ENCODE measurements at regions not wholly inside any gene's neighbourhood (a gene's known extent, or its start where the extent isn't known, plus 50 kb on each side); places are given as distances from the start of the nearest gene placed in this dataset.

GRCh38 chr7:45978010-45978681, 57.1 kb upstream of the IGFBP3 start:
- no peak overlapping the region for H3K4me3 ChIP-seq (ENCODE audit: extremely low read depth in 1 of 4, insufficient read depth in 2 of 4, low read depth in 3 of 4, low read length in 4 of 4)
- no peaks in the 10 kb centered on the region for H3K36me3 ChIP-seq (ENCODE audit: control insufficient read depth in 2 of 4, insufficient read depth in 4 of 4, low read length in 3 of 4)
- 0 out of 2 replicates have a peak overlapping the region, but pooled peaks have one; percentile 68 for H2AFZ ChIP-seq (ENCODE audit: low read length)
- no peak overlapping the region for H2BK20ac ChIP-seq (ENCODE audit: low read length)
- no peaks in the 10 kb centered on the region for H3K27me3 ChIP-seq (replicated peaks in 1 of 4; ENCODE audit: control insufficient read depth in 3 of 4, extremely low read depth in 1 of 4, insufficient read depth in 3 of 4, low read length in 3 of 4)
- H3K14ac ChIP-seq (ENCODE audit: insufficient read length): no peak overlapping the region
- no peak overlapping the region for H4K91ac ChIP-seq (replicated peaks; ENCODE audit: insufficient read length, low read length)
- H2BK5ac ChIP-seq (ENCODE audit: low read depth, low read length): no peak overlapping the region
- no peak overlapping the region for H2AK5ac ChIP-seq (ENCODE audit: low read depth, low read length)
- peaks cover 0 to 7% (median 6%) of the 10 kb centered on the region in 4 experiments; a peak in 5 of 7 replicates for H3K4me1 ChIP-seq (replicated peaks in 1 of 4; ENCODE audit: control insufficient read depth in 3 of 4, insufficient read depth in 4 of 4, low read length in 3 of 4)
- H3K27ac ChIP-seq (ENCODE audit: low read depth, low read length): no peak overlapping the region
- no peak overlapping the region for H3K56ac ChIP-seq (replicated peaks; ENCODE audit: insufficient read length, low read depth, low read length)
- no peak overlapping the region for H2BK15ac ChIP-seq (ENCODE audit: low read length)
- POLR2A ChIA-PET (ENCODE audit: partially characterized antibody): no interaction called here
- peak overlapping the region; percentile 13 for H2BK120ac ChIP-seq (replicated peaks; ENCODE audit: low read depth, low read length)
- H3K4ac ChIP-seq (replicated peaks; ENCODE audit: insufficient read length, low read depth, low read length): no peak overlapping the region
- H3K9me3 ChIP-seq (ENCODE audit: insufficient read depth in 2 of 2, low read depth in 1 of 2, low read length in 1 of 2): peaks cover 0 to 4% of the 10 kb centered on the region in 2 experiments; a peak in 3 of 4 replicates
- WGBS, 2 experiments (ENCODE audit: extremely low coverage in 1 of 2, insufficient coverage in 1 of 2, insufficient read length in 1 of 2, insufficient replicate concordance in 2 of 2, low coverage in 1 of 2, low lambda C conversion rate in 2 of 2, missing lambda C conversion rate in 1 of 2): 43% methylated on average over 11 of the region's 11 CpGs; no CpG with 5 or more reads in 1 of the 2 experiments
- no peak for FAIRE-seq
- no peak overlapping the region for H3K18ac ChIP-seq (ENCODE audit: extremely low read depth, low read length)
- no peaks in the 10 kb centered on the region for H4K20me1 ChIP-seq (replicated peaks in 1 of 2; ENCODE audit: control insufficient read depth in 1 of 2, insufficient read depth in 2 of 2, low read length in 2 of 2)
- no peaks in the 10 kb centered on the region for H3K23me2 ChIP-seq (ENCODE audit: low read depth, low read length)
- DNase-seq (ENCODE audit: low read depth in 1 of 2, low spot score in 2 of 2): peak in 1 of 2 experiments; percentile 41
- no peak overlapping the region for H3K23ac ChIP-seq (ENCODE audit: insufficient read length)
- no peak overlapping the region for H4K5ac ChIP-seq (ENCODE audit: insufficient read length, low read depth, low read length)
- H4K8ac ChIP-seq (ENCODE audit: extremely low read depth, insufficient read depth, low read length): no peak overlapping the region
- no peak for TF ChIP-seq EZH2 (IDR thresholded peaks at IDR 0.05; ENCODE audit: low read depth, low read length, severe bottlenecking)
- TF ChIP-seq JUND (IDR thresholded peaks at IDR 0.05; ENCODE audit: low read length): peak; percentile 93
- peak; percentile 27; the same call in 1 of the 2 replicates for TF ChIP-seq JUN (IDR thresholded peaks at IDR 0.05; ENCODE audit: low read depth, low read length)
- TF ChIP-seq BACH1 (IDR thresholded peaks at IDR 0.05; ENCODE audit: low read length): peak; percentile 50; the same call in 1 of the 2 replicates
- TF ChIP-seq PHF8 (conservative IDR thresholded peaks at IDR 0.05; ENCODE audit: low read depth, low read length): no peak
- H2BK12ac ChIP-seq (ENCODE audit: low read depth, low read length): no peak overlapping the region
- peak overlapping the region in 1 of 2 experiments; percentile 14; a peak in 1 of 4 replicates for H3K4me2 ChIP-seq (ENCODE audit: insufficient read depth in 1 of 2, low read depth in 2 of 2, low read length in 2 of 2)
- no peak overlapping the region for H3K9ac ChIP-seq (replicated peaks in 1 of 4; ENCODE audit: extremely low read depth in 1 of 4, low read depth in 3 of 4, low read length in 3 of 4)
- CTCF ChIA-PET (ENCODE audit: partially characterized antibody): interaction anchor here (1.2 to 4.5 kb wide), 2 partner anchors 10 to 56 kb away, joined by 3 to 15 read pairs; no protein-coding TSS in a partner anchor
- no peaks in the 10 kb centered on the region for H3K79me1 ChIP-seq (ENCODE audit: low read depth, low read length)
- H3K79me2 ChIP-seq (ENCODE audit: control insufficient read depth in 1 of 2, insufficient read depth in 2 of 2, low read length in 2 of 2): no peaks in the 10 kb centered on the region

Data from H1 (cell line).